ENCODE measurements at regions not wholly inside any gene's neighbourhood (a gene's known extent, or its start where the extent isn't known, plus 50 kb on each side); places are given as distances from the start of the nearest gene placed in this dataset.
A peak's percentile ranks its signal among the peaks of the same experiment; 100 is the strongest.
"Not testable (repeated sequence)": the region's sequence is repeated elsewhere in the genome, so short reads cannot be mapped to it uniquely, and the experiment has no call there.

DNA sequence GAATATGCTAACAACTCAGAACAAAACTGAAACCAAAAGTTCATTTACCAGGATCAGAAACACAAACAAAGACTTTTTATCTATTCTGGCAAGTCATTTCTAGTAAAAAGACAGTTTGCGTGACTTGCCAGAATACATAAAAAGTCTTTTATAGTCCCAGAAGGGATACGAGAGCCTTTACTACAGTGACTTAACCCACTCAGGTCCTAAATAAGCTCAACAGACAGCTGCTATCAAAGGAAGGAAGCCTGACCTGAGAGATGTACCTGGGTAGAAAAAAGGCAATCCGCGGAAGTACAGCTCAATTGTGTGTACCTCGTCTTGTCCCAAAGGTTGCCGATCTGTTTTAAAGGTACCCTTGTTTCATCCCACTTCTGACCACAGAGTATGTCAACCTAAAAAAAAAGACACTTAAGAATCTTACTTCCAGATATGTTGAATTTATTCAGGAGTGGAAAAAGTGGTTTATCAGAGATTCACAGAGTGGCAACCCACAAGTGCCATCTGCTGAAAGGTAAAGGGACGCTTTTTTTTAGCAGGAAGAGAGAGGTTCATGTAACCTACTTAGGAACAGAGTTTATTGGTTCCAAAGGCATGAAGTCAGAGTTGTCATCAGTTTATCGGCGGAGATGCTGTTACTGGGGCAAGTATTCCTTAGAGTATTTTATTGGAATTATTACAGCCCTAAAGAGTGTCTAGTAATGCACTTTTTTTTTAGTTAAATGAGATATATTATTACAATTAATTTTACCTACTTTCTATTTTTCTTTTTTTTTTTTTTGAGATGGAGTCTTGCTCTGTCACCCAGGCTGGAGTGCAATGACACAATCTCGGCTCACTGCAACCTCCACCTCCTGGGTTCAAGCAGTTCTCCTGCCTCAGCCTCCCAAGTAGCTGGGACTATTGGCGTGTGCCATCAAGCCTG is 69.7 kb upstream of the C1QTNF9B start:
- Mint-ChIP-seq H3K9me3 (no peaks in the 10 kb centered on the region), H3K4me1 (ENCODE audit: low read depth) (peaks cover 28% of the 10 kb centered on the region), H3K27ac (peak overlapping the region; percentile 55), H3K27me3 (no peaks in the 10 kb centered on the region), H3K36me3 (ENCODE audit: low read depth) (no peaks in the 10 kb centered on the region), H3K4me3 (peak overlapping the region; percentile 58)
- peak; percentile 80 for ATAC-seq
- CTCF ChIA-PET: interaction anchor here (0.9 kb wide), 1 partner anchor 78 kb away, joined by 4 read pairs; the partner anchor contains the start of gene MIPEP
- POLR2A ChIA-PET: no interaction called here
- DNase-seq: peak; percentile 20
- intact Hi-C loops (cut with micrococcal nuclease): no loop called here
- TF ChIP-seq CTCF (IDR thresholded peaks at IDR 0.05): no peak

DNA sequence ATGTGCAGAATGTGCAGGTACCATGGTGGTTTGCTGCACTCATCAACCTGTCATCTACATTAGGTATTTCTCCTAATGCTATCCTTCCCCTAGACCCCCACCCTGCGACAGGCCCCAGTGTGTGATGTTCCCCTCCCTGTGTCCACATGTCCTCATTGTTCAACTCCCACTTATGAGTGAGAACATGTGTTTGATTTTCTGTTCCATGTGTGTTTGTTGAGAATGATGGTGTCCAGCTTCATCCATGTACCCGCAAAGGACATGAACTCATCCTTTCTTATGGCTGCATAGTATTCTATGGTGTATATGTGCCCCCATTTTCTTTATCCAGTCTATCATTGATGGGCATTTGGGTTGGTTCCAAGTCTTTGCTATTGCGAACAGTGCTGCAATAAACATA is 70.5 kb upstream of the C1QTNF9B start:
- H3K4me3 Mint-ChIP-seq; ATAC-seq; CTCF ChIA-PET; DNase-seq; H3K27me3 Mint-ChIP-seq; H3K9me3 Mint-ChIP-seq; intact Hi-C loops (cut with micrococcal nuclease); POLR2A ChIA-PET; H3K36me3 Mint-ChIP-seq (ENCODE audit: low read depth): not testable (repeated sequence)
- Mint-ChIP-seq H3K27ac (peak overlapping the region; percentile 41), H3K4me1 (ENCODE audit: low read depth) (peaks cover 28% of the 10 kb centered on the region)

DNA sequence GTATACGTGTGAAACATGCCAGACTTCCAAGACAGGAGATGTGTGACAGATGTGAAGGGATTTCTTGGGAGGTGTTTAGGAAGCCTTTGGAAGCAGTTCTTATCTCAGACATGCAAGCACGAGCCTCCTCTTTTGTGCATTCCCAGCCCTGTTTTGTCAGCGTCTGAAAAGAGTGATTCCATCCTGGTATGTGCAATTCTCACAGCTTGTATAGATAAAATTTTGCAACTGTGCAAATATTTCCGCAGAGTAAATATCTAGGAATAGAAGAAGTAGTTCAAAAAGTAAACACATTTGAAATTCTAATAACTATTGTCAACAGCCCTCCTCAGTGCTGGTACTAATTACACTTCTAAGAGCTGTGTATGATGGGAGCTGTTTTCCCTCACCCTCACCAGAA is 72.3 kb upstream of the C1QTNF9B start:
- Mint-ChIP-seq H3K4me1 (ENCODE audit: low read depth) (peaks cover 22% of the 10 kb centered on the region), H3K27ac (no peak overlapping the region), H3K27me3 (no peaks in the 10 kb centered on the region), H3K9me3 (no peaks in the 10 kb centered on the region), H3K4me3 (no peak overlapping the region), H3K36me3 (ENCODE audit: low read depth) (no peaks in the 10 kb centered on the region)
- ATAC-seq (no peak), DNase-seq (no peak)
- ChIA-PET CTCF (interaction anchor here (1.2 kb wide), 1 partner anchor 10 kb away, joined by 3 read pairs; no protein-coding TSS in a partner anchor), POLR2A (no interaction called here)
- intact Hi-C loops (cut with micrococcal nuclease): no loop called here
- no peak for TF ChIP-seq CTCF (IDR thresholded peaks at IDR 0.05)

DNA sequence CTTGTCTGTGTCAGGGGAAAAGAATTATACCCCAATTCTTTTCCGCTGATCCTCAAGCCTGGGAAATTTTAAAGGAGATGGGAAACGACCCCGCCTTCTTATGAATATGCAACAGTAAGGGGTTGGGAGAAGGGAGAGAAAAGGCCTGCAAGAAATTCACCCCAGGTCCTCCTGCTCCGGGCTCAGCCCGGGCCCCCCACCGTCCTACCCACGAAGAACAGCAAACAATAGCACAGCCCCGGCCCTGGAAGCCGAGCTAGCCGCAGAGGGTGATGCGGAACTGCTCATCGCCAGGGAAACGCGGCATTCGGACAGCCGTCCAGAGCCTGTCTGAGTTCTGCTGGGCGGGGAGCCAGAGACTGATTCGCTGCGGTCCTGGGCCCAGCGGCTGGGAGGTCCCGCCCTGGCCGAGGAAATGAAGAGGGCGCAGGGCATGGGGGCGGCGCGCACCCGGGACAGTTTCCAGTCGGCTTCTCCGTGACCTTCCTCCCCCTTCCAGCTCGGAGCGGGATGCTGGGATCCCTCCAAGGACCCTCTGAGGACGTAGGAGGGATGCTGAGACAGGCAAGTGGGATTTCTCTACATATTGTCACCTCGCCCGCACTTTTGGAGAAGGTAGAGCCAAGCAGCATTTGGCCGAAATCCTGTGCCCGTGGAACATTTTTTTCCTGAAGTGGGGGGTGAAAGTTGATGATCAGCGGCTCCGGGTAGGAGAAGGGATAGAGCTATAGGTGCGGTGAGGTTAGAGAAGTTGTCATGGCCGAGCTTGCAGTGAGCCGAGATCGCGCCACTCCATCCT is 82.3 kb upstream of the C1QTNF9B start:
- DNase-seq (peak; percentile 41), ATAC-seq (peak; percentile 55)
- peak overlapping the region; percentile 79 for H3K4me3 Mint-ChIP-seq
- TF ChIP-seq CTCF (IDR thresholded peaks at IDR 0.05): no peak
- POLR2A ChIA-PET: no interaction called here
- CTCF ChIA-PET: interaction anchor here (1.1 to 1.2 kb wide), 3 partner anchors 10 to 249 kb away, joined by 3 to 4 read pairs (median 3); no protein-coding TSS in a partner anchor
- H3K9me3 Mint-ChIP-seq: no peaks in the 10 kb centered on the region
- peaks cover 15% of the 10 kb centered on the region for H3K27me3 Mint-ChIP-seq
- H3K36me3 Mint-ChIP-seq (ENCODE audit: low read depth): no peaks in the 10 kb centered on the region
- H3K4me1 Mint-ChIP-seq (ENCODE audit: low read depth): peaks cover 13% of the 10 kb centered on the region
- intact Hi-C loops (cut with micrococcal nuclease): no loop called here
- no peak overlapping the region for H3K27ac Mint-ChIP-seq

GRCh38 chr13:23980160-23980551 is 82.9 kb upstream of the C1QTNF9B start:
- CTCF ChIA-PET: interaction anchor here (1.0 to 1.2 kb wide), 4 partner anchors 10 to 248 kb away, joined by 3 to 4 read pairs (median 3); no protein-coding TSS in a partner anchor
- Mint-ChIP-seq H3K9me3 (no peaks in the 10 kb centered on the region), H3K36me3 (ENCODE audit: low read depth) (no peaks in the 10 kb centered on the region), H3K27ac (no peak overlapping the region), H3K4me3 (peak overlapping the region; percentile 79), H3K4me1 (ENCODE audit: low read depth) (peaks cover 13% of the 10 kb centered on the region), H3K27me3 (peaks cover 15% of the 10 kb centered on the region)
- intact Hi-C loops (cut with micrococcal nuclease): no loop called here
- ATAC-seq (peak; percentile 94), DNase-seq (peak; percentile 93)
- POLR2A ChIA-PET: no interaction called here
- TF ChIP-seq CTCF (IDR thresholded peaks at IDR 0.05): no peak
